ENCODE measurements at regions not wholly inside any gene's neighbourhood (a gene's known extent, or its start where the extent isn't known, plus 50 kb on each side); places are given as distances from the start of the nearest gene placed in this dataset.

DNA sequence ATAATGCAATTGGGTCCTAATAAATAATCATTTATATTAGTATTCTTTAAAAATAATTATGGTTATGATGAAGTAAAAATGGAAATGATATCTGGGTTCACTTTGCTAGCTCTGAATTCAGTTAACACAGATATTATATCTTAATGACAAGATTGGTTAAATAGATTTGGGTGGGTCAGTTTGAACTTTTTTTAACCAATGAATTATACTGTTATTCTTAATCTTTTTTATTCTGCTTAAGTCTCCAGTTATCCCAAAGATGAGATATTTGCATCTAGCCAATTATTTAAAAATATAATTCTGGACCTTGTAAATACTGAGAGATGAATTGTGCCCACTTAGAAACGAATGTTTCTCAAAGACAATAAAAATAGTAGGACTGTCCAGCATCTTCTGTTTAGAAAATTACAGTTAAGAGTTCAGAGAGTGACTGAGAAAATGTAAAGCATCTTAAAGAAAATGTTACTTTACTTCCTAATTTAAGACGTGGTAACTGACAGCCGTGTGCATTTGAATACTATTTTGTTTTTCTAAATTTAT is 345.2 kb downstream of the USP25 start:
- no peak for DNase-seq

DNA sequence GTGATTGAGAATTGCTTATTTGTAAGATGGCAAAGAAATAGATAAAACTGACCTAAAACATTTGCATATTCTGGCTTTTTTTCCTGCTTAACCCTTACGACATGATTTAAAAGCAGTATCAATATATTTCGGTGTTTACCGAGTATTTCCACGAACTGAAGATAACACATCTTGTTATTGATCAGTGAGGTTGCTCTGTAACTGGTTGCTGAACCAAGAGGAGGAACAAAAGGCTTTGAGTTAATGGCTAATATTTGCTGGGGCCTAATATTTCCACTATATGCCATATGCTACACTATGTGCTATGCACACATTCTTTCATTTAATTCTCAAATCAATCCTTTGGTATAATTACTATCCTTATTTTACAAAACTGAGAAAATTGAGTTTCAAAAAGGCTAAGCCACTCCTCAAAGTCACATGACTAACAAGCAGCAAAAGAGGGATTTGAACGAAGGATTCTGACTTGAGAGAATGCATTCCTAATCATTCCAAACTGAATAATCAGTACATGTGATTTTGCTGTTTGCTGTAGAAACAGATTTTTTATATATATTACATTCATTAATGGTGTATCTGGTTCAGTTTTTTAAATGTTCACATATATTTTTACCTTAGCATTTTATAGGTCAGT is 346.0 kb downstream of the USP25 start:
- DNase-seq: no peak

DNA sequence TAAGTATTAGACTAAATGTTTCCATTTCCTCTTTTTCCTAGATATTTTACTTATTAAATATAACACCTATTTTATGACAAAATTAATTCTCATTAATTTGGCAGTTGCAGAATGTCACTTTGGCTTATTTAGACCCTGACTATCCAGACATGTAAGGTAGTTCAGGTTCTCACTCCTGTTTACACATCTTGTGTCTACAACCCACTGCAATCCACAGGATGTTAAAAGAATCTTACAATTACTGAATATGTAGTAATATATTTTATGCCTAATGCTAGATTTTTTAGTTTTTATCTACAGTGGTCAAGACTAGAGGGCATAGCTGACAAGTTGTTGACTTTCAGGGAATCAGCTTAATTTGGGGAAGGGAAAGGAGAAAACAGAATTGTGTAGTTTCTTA is 346.7 kb downstream of the USP25 start:
- DNase-seq: no peak

DNA sequence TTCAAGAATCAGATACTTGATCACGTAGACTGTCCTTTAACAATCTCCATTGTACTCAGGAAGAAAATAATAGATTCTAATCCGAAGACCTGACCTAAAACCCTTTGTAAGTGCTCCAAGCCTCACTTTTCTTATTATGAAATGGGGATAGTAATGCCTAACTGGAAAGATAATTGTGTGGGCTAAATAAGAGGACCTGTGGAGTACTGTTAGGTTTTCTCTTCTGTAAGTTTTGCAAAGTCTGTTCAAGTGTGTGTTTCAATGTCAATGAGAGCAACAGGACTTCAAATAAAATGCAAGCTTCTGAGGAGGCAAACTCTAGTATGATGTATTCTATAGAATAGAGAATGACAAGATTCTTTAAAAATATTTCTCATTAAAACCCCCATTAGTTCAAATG is 348.6 kb downstream of the USP25 start:
- DNase-seq: no peak

- no peak for DNase-seq
Observed at GRCh38 chr21:16079830-16080229, 350.0 kb downstream of the USP25 start.

DNA sequence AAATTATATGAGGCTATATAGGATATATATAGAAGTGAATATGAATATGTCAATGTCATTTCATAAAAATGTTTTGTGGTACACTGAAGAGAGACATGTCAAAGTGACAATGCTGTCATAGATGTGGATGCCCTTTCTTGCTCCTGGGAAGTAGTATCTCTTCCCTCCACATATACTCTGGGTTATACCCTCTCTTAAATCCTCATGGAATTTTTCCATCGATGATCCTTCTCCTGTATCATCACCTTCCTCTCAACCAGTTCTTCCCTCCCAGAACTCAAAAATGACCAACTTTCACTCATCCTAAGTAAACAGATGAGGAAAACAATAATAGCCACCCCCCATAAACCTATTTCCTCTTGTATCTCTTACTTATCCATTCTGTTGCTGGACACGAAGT is 351.5 kb downstream of the USP25 start:
- DNase-seq: no peak

GRCh38 chr21:16082038-16082816 is 352.4 kb downstream of the USP25 start:
- no peak for DNase-seq

- DNase-seq: no peak
Observed at GRCh38 chr21:16084776-16085364, 355.1 kb downstream of the USP25 start.

DNA sequence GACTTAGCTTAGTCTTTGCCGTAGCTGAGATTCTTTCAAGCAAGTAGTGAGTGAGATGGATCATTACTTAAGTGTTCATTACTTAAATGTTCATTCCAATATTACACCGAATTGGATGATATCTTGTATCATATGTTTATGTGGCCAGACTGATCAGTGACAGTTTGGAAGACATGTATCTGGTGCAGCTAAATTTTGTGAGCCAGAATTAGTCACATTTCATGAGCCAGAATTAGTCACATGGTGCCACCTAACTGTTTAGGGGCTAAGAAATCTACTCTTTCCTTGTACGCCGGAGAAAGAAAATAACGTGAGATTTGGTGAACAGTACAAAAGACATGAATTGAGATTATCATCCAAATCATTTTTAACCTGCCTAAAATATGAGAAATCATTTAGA is 355.6 kb downstream of the USP25 start:
- DNase-seq: no peak

- DNase-seq: no peak
Observed at GRCh38 chr21:16086121-16086520, 356.3 kb downstream of the USP25 start.

GRCh38 chr21:16086936-16087335 is 357.2 kb downstream of the USP25 start:
- no peak for DNase-seq

GRCh38 chr21:16087523-16087922 is 357.7 kb downstream of the USP25 start:
- no peak for DNase-seq

DNA sequence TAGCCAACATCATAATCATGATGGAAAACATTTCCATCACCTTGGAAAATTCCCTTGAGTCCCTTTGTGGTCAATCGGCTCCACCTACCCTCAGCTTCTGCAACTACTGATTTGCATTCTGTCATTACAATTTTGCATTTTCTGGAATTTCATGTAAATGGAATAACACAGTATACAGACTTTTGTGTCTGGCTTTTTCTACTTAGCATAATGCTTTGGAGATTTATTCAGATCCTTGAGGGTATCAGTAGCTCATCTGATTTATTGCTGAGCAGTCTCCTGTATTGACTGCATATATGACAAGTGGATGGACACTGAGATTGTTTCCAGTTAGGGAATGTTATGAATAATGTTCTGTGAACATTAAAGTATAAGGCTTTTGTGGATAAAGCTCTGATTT is 358.3 kb downstream of the USP25 start:
- DNase-seq: no peak

- DNase-seq: no peak
Observed at GRCh38 chr21:16095005-16095404, 365.2 kb downstream of the USP25 start.

DNA sequence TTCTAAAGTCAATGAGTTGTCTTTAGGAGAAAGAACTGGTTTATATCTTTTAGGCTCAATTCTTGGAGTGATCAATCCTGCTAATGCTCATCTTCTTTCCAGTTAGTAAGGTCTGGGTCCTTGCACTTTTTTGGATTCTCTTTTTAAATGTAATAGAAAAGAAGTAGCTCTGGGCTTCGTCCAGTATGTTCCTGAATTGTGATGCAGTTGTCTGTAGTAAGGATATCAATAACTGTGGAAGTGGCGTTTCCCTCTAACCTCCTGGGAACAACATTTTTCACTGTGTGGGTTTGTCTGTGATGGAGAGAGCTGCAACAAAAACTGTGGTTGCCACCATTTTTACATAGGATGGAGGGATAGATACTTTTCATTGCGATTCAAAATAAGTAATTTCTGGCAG is 367.2 kb downstream of the USP25 start:
- no peak for DNase-seq

- DNase-seq: no peak
Observed at GRCh38 chr21:16102113-16102512, 372.3 kb downstream of the USP25 start.

DNA sequence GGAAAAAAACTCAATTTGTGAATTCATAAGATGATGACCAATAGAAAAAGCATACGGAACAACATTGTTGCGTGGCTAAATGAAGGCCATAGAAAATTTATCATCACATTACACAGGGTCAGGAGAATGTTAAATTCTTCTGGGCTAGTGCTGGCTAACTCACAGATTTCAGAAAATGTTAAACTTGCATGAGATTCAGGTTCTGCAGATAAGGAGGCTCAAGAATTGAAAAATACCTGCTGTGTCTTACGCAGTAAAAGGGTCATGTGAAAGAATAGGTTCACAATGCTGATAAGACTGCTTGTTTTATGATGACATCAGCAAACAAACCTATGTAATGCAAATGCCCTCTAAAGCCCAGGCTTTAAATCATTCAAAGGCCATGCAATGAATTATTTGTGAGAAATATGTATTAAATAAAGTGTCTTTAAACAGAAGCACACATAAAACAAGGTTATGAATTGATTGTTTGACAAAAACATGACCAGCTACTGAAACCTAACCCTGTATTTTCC is 378.8 kb downstream of the USP25 start:
- DNase-seq: no peak

- no peak for DNase-seq
Observed at GRCh38 chr21:16113052-16113715, 383.4 kb downstream of the USP25 start.

GRCh38 chr21:16115461-16115860 is 385.7 kb downstream of the USP25 start:
- no peak for DNase-seq

- DNase-seq: no peak
Observed at GRCh38 chr21:16116069-16116468, 386.3 kb downstream of the USP25 start.

DNA sequence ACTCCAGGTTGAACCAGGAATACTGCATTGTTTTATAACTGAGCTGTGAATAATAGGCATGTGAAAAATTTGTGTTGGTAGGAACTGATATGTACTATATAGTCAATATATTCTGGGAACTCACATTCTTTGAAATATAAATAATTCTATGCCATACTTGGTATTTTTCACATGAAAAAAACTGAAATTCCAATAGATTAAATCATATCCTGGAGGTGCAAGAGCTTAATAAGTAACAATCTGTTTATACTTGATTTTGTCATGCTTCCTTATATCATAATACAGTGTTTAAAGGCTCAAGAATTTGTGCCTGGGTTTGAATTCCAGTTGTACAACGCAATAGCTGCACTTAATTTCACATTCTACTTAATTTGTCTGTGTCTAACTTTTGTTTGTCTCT is 387.0 kb downstream of the USP25 start:
- DNase-seq: no peak

GRCh38 chr21:16117331-16117730 is 387.5 kb downstream of the USP25 start:
- no peak for DNase-seq
